CD4-positive, alpha-beta T cell treated with Interleukin-15 for 4 hours (primary cell): ENCODE measurements at regions not wholly inside any gene's neighbourhood (a gene's known extent, or its start where the extent isn't known, plus 50 kb on each side); places are given as distances from the start of the nearest gene placed in this dataset.
A peak's percentile ranks its signal among the peaks of the same experiment; 100 is the strongest.

ENCODE experiments used
- DNase-seq: peaks from one replicate; pipeline ENCODE4 v3.0.0-alpha.2; 2020; ENCODE audit warnings: low spot score

GRCh38 chr3:188041193-188041592 is 112.8 kb upstream of the LPP start:
- DNase-seq: no peak

GRCh38 chr3:188041895-188042294 is 112.1 kb upstream of the LPP start:
- DNase-seq: no peak

DNA sequence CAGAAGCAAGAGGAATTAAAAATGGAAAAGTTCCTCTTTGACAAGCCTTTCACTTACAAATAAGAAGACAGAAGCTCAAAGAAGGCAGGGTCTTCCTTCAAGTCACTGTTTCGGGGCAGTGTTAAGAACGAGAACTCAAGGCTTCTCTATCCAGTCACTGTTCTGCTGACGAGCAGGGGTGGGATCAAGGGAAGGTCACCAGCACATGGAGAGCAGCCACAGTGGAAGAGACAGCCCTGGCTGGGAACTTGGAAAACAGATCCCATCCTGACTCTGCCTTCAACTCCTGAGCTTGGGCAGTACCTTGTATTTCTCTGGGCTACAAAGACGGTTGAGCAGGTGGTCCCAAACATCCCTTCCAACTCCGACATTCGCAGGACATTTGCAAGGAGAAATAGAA is 111.5 kb upstream of the LPP start:
- DNase-seq: no peak

- no peak for DNase-seq
These were observed 110.1 kb upstream of the LPP start for GRCh38 chr3:188043891-188044290.

DNA sequence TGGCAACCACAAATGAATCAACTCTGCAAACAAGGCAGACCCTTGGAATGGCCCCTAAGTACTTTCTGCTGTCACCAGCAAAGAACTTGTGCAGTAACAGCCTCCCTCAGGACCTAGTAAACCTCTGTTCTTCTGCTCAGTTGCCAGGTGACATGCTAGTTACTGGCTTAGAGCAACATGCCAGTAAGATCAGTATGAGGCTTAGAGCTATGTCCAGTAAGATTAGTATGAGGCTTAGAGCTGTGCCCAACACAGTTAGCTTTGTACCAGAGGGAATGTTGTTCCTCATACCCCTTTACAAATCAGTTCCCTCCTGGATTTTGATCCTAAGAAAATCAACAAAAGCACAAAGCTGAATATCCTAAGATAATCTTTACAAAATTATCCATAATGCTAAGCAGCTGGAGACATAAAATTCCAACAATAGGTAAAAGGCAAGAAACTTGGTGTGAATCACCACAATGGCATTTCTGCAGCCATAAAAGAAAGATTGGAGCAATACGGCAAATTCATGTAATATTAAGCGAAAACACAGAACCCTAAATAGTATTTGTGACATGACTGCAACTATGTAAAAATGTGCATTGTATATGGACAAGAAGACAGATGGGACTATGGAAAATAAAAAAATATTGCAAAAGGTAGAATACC is 107.3 kb upstream of the LPP start:
- DNase-seq: no peak

GRCh38 chr3:188047536-188047935 is 106.4 kb upstream of the LPP start:
- no peak for DNase-seq

GRCh38 chr3:188049606-188050530 is 104.1 kb upstream of the LPP start:
- peak; percentile 31 for DNase-seq

DNA sequence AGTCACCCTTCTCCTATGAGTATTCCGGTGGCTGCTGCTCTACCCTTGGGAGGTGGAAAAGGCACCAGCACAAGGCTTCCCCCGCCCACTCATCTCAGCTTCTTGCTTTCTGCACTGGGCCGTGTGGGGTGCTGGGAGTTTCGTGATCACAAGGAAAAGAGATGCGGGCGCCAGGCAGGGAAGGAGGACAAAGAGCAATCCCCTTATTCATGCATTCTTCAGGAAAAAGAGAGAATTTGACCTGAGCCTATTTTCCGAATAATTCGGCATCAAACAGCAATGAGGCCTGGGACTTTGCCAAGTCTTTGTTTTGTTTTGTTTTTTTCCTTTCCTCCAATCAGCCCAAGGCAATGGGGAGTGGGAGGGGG is 102.2 kb upstream of the LPP start:
- DNase-seq: no peak

DNA sequence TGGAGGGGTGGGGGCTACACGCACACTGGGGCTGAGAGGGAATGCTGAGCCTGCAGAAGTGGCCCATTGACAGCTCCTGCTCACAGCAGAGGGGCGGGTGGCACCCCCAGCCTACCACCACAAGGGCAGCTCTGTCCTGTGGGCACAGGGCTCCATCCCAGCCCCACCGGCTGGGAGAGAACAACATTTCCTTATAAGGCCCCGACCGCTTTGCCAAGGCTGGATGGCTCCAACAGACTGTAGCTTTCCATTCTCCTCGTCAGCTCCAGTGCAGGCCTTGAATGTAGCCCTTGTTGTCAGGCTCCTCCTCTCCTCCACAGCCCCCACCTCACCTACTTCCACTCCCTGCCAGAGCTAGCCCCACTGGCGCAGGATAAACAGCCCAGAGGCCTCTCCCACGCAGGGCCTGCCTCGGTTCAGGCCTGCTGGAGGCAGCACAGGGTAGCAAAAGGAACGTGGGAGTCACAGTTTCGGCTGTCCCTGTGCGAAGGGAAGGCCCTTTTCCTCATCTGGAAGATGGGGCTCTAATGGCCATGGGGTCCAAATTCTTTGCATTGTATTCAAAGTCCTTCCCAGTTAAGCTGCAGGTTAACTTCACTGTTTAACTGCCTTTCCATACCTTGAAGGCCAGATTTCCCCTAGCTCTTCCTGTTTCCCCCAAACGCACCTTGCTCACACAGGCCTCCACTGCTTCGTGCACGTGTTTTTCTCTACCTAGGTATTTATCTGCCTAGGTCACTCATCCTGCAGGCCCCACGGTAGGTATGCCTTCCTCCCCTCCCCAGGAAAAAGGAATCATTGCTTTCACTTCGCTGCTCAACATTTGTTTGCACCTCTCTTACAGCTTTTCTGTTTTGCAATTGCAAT is 101.6 kb upstream of the LPP start:
- DNase-seq: no peak

GRCh38 chr3:188053036-188053340 is 101.0 kb upstream of the LPP start:
- no peak for DNase-seq

GRCh38 chr3:188053710-188054380 is 100.1 kb upstream of the LPP start:
- DNase-seq: no peak

GRCh38 chr3:188054541-188054940 is 99.4 kb upstream of the LPP start:
- DNase-seq: no peak

DNA sequence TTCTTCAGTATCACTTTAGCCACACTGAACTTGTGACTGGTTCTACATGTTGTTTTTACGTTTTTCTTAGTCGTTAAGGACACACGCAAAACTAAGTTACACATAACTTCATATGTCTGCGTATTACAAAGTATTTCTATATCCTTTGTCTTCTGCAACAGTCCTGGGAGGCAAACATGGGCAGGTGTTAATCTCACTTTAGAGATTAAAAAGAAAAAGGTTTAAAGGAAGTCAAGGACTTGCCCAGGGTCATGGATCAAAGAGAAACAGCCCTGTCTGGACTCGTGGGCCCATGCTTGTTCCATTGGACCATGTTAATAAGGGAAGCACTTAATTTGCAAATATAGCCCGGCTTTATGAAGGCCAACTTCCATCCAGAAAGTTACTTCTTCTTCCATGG is 98.6 kb upstream of the LPP start:
- no peak for DNase-seq

DNA sequence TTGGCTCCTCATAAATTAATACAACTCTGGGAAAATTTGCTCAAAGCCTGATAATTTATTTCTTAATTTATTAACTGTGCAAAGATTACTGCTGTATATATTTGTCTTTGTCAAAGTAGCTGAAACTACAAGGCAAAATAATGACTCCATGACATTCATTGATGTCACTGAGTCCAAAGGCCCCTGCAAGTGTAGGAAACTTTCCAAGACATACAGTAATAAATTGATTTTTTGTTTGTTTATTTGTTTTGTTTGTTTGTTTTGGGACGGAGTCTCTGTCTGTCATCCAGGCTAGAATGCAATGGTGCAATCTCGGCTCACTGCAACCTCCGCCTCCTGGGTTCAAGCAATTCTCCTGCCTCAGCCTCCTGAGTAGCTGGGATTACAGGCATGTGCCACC is 96.8 kb upstream of the LPP start:
- DNase-seq: no peak

GRCh38 chr3:188058569-188059184 is 95.3 kb upstream of the LPP start:
- no peak for DNase-seq

- no peak for DNase-seq
These were observed 94.6 kb upstream of the LPP start for GRCh38 chr3:188059351-188059750.

- DNase-seq: no peak
These were observed 93.6 kb upstream of the LPP start for GRCh38 chr3:188060264-188060835.

DNA sequence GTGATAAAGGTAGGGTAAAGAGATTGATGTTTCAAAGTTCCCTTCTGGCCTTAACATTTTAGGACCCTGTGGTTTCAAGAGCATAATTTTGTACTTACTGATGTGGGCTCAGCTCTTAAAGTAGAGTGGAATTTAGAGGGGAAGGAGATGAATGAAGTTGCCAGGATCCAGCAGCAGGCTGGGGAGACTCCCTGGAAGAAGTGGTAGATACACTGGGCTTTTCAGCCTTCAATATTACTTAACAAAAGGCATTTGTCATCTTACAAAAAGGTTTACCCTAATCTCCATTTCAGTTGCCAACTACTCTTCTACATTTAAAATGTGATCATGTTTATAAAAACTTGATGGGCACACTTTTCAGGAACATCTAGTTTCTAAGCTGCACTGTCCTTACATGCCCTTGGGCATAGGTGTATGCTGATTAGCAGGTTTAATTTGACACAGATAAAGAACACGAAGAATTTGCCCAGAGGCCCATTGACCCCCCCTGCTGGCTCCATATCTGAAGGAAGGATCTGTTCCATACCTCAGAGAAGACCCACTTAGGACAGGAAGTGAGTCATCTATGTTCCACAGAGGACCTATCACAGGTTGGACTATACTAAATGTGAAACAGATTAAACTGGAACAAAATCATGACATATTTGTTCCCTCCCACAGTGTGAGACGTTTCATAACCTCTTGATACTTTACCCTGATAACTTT is 93.0 kb upstream of the LPP start:
- peak; percentile 66 for DNase-seq

DNA sequence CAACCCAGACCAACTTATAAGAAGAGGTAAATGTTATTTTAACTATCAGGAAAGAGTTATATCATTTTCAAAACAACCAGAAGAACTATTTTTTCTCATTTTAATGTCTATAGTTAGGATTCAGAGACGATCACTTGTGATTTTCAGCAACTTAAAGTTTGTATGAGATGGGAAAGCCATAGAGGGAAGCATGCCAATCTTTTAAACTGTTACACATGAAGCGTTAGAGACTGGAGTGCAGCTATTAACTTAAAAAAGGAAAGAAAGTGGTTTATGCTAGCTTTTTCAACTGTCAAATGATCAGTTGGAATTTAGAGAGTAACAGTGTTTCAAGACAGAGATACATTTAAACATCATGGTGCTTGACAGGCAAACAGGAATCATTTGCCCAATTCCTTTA is 91.7 kb upstream of the LPP start:
- DNase-seq: no peak

- no peak for DNase-seq
These were observed 89.0 kb upstream of the LPP start for GRCh38 chr3:188064831-188065493.
